ENCODE measurements at regions not wholly inside any gene's neighbourhood (a gene's known extent, or its start where the extent isn't known, plus 50 kb on each side); places are given as distances from the start of the nearest gene placed in this dataset.

DNA sequence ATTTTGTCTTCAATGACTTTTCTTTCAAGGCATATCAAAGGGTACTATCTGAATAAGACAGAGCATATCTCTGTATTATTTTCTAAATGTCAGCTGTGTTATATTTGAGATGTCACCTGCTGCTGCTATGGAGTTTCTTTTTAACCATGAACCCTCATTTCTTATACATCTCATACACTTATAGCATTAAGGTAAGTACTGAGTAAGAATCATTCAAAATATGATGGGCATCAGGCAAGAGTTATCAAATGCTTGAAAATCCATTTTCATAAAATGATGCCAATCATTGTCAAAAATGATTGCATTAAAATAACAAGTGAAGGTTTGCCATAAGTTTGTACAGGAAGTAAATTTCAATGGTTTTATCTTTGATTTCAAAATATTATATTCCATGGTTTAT is 2005.0 kb upstream of the PCDH20 start:
- Histone ChIP-seq H3K4me3 (ENCODE audit: low read length) (no peak overlapping the region), H3K27ac (ENCODE audit: low read length) (no peak overlapping the region), H3K27me3 (ENCODE audit: control insufficient read depth, insufficient read depth) (no peaks in the 10 kb centered on the region), H3K9me3 (ENCODE audit: control insufficient read depth, low read length) (no peaks in the 10 kb centered on the region), H3K4me1 (ENCODE audit: control insufficient read depth, insufficient read depth, low read length) (no peaks in the 10 kb centered on the region)
- ATAC-seq (no peak), DNase-seq (no peak)
- intact Hi-C loops (cut with DNase I) = no loop called here

DNA sequence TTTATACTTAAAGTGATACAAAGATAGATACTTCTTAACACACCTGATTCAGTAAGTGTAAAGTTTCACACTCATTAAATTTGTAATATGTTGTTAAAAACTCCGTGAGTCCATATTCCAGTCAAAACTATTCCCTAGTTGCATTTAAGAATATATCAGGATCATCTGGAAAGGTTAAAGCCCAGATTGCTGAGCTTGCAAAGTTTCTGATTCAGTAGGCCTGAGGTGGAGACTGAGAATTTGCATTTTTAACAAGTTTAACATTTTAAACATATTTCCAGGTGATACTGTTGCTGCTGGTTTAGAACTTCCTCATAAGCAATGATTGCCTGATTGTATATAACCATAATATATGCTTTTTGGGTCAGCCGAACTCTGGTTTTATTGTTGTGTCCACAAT is 1998.6 kb upstream of the PCDH20 start:
- ATAC-seq = no peak
- Histone ChIP-seq H3K4me3 (ENCODE audit: low read length) (no peak overlapping the region), H3K4me1 (ENCODE audit: control insufficient read depth, insufficient read depth, low read length) (no peaks in the 10 kb centered on the region), H3K27me3 (ENCODE audit: control insufficient read depth, insufficient read depth) (no peaks in the 10 kb centered on the region), H3K27ac (ENCODE audit: low read length) (no peak overlapping the region), H3K9me3 (ENCODE audit: control insufficient read depth, low read length) (no peaks in the 10 kb centered on the region)
- 70% methylated on average over 2 of the region's 2 CpGs for WGBS
- no peak for DNase-seq
- intact Hi-C loops (cut with DNase I) = no loop called here

DNA sequence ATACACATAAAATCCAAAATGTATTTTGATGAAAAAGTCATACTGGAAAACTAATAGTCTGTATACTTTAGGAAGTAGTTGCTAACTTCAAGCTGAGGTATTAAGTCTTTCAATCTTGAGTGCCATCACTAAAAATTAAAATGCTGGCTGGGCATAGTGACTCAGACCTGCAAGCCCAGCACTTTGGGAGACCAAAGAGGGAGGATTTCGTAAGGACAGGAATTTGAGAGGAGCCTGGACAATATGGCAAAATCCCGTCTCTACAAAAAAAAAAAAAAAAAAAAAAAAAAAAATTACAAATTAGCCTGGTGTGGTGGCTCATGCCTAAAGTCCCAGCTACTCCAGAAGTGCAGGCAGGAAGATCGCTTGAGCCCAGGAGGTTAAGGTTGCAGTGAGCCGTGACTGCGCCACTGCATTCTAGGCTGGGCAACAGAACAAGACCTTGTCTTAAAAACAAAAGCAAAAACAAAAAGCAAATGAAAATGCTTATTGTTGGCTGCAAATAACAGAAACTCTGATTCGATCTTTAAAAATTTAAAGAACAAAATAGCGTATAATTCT is 1994.2 kb upstream of the PCDH20 start:
- 67% methylated on average over 7 of the region's 7 CpGs for WGBS
- Histone ChIP-seq H3K4me1 (ENCODE audit: control insufficient read depth, insufficient read depth, low read length) (no peaks in the 10 kb centered on the region), H3K27me3 (ENCODE audit: control insufficient read depth, insufficient read depth) (no peaks in the 10 kb centered on the region), H3K27ac (ENCODE audit: low read length) (no peak overlapping the region), H3K9me3 (ENCODE audit: control insufficient read depth, low read length) (no peaks in the 10 kb centered on the region), H3K4me3 (ENCODE audit: low read length) (no peak overlapping the region)
- ATAC-seq (no peak), DNase-seq (no peak)
- intact Hi-C loops (cut with DNase I) = no loop called here

DNA sequence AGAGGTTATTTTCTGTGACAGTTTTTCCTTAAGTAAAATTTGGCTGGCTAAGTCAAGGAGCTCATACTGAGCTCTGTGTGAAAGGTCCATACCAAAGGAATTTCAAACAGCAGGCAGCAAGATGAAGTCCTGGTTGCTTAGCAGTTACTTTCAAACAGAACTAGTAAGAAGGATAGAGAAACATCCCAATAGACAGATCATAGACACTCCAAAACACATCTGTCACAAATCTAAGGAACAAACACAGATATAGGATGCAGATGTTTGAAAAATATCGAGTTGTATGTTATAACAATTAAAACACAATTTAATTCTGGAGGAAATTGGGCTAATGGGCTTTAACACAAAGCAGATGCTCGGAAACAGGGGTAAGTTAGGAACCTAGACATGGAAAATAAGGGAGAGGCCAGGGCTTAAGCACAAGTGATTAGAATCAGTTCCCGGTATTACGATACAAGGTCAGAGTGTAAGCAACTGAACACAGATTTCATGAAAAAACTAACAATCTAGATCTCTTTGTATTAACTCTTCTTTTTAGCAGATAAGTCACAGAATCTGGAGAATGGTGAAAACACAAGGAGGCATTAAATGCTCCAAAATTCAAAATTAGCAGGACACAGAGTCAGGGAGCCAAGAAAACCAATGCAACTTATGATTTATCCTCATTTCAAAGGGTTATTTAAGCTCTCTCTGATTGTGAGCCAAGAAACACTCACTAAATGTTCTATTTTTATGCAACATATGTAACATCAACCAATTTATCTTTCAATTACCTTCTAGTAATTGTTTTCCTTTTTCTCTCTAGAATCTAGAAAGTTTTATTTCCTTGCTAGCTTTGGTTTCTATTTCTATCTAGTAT is 1992.9 kb upstream of the PCDH20 start:
- 53% methylated on average over 4 of the region's 4 CpGs for WGBS
- DNase-seq (no peak), ATAC-seq (no peak)
- no peaks in the 10 kb centered on the region for H3K27me3 ChIP-seq (ENCODE audit: control insufficient read depth, insufficient read depth)
- H3K4me3 ChIP-seq (ENCODE audit: low read length) = no peak overlapping the region
- H3K27ac ChIP-seq (ENCODE audit: low read length) = no peak overlapping the region
- no peaks in the 10 kb centered on the region for H3K4me1 ChIP-seq (ENCODE audit: control insufficient read depth, insufficient read depth, low read length)
- intact Hi-C loops (cut with DNase I) = no loop called here
- no peaks in the 10 kb centered on the region for H3K9me3 ChIP-seq (ENCODE audit: control insufficient read depth, low read length)

DNA sequence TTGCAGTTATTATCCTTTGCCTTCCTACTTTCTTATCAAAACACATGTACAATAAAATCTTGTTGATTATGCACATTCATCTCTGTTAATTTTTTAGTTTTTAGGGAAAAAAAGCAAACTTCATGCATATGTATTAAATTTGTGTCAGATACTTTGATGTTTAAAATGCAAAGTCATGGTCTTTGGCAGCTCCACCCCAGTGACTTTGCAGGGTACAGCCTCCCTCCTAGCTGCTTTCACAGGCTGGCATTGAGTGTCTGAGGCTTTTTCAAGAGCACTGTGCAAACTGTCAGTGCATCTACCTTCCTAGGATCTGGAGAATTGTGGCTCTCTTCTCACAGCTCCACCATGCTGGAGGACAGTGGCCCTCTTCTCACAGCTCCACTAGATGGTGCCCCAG is 1988.1 kb upstream of the PCDH20 start:
- ATAC-seq (no peak), DNase-seq (no peak)
- no peak overlapping the region for H3K4me3 ChIP-seq (ENCODE audit: low read length)
- H3K9me3 ChIP-seq (ENCODE audit: control insufficient read depth, low read length) = no peaks in the 10 kb centered on the region
- no peaks in the 10 kb centered on the region for H3K27me3 ChIP-seq (ENCODE audit: control insufficient read depth, insufficient read depth)
- intact Hi-C loops (cut with DNase I) = no loop called here
- no peaks in the 10 kb centered on the region for H3K4me1 ChIP-seq (ENCODE audit: control insufficient read depth, insufficient read depth, low read length)
- no peak overlapping the region for H3K27ac ChIP-seq (ENCODE audit: low read length)

DNA sequence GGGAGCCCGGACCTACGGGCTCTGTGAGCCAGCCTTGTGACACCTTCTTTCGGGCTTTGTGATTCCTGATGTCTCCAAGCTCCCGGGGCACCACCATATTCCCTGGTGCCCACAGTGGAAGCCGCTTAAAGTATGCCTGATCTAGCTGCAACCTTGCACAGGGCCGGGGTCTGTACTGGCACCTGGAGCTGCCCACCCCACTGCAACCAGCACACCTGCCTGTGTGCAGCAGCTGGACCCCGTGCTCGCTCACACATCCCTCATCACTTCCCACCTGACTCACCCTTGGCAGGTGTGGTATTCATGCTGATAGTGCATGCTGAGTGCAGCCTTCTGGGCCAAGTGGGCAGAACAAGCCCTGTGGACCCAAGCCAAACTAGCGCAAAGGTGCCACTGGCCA is 1981.1 kb upstream of the PCDH20 start:
- WGBS = 83% methylated on average over 9 of the region's 9 CpGs
- Histone ChIP-seq H3K4me3 (ENCODE audit: low read length) (no peak overlapping the region), H3K27ac (ENCODE audit: low read length) (no peak overlapping the region), H3K4me1 (ENCODE audit: control insufficient read depth, insufficient read depth, low read length) (no peaks in the 10 kb centered on the region), H3K9me3 (ENCODE audit: control insufficient read depth, low read length) (no peaks in the 10 kb centered on the region), H3K27me3 (ENCODE audit: control insufficient read depth, insufficient read depth) (no peaks in the 10 kb centered on the region)
- ATAC-seq (no peak), DNase-seq (no peak)
- intact Hi-C loops (cut with DNase I) = no loop called here

DNA sequence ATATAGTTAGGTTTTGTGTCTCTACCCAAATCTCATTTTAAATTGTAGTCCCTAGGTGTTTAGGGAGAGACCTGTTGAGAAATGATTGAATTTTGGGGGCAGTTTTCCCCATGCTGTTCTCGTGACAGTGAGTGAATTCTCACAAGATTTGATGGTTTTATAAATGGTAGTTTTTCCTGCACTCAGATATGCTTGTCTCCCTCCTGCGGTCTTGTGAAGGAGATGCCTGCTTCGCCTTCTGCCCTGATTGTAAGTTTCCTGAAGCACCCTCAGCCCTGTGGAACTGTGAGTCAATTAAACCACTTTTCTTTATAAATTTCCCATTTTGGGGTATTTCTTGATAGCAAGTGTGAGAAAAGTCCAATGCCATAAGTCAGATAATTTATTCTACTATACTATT is 1977.5 kb upstream of the PCDH20 start:
- 60% methylated on average over 3 of the region's 3 CpGs for WGBS
- ATAC-seq = no peak
- intact Hi-C loops (cut with DNase I) = no loop called here

DNA sequence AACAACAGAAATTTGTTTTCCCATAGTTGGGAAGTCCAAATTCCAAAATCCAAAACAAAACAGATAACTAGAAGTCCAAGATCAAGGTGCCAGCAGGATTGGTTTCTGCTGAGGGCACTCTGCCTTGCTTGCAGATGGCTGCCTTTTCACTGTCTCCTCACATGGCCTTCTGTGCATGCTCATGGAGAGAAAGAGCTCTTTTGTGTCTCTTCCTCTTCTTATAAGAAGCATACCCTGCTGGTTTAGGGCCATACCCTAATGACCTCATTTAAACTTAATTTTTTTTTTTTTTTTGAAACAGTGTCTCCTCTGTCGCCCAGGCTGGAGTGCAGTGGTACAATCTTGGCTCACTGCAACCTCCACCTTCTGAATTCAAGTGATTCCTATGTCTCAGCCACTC is 1974.1 kb upstream of the PCDH20 start:
- intact Hi-C loops (cut with DNase I) = no loop called here
- DNase-seq = no peak
- 68% methylated on average over 1 of the region's 1 CpG for WGBS
- Histone ChIP-seq H3K4me1 (ENCODE audit: control insufficient read depth, insufficient read depth, low read length) (no peaks in the 10 kb centered on the region), H3K27ac (ENCODE audit: low read length) (no peak overlapping the region), H3K9me3 (ENCODE audit: control insufficient read depth, low read length) (no peaks in the 10 kb centered on the region), H3K27me3 (ENCODE audit: control insufficient read depth, insufficient read depth) (no peaks in the 10 kb centered on the region), H3K4me3 (ENCODE audit: low read length) (no peak overlapping the region)
- no peak for ATAC-seq

More for the DNA sequence above, 1977.5 kb upstream of the PCDH20 start:
- H3K9me3 ChIP-seq (ENCODE audit: control insufficient read depth, low read length) = no peaks in the 10 kb centered on the region
- no peak for DNase-seq
- H3K27me3 ChIP-seq (ENCODE audit: control insufficient read depth, insufficient read depth) = no peaks in the 10 kb centered on the region
- H3K27ac ChIP-seq (ENCODE audit: low read length) = no peak overlapping the region
- H3K4me3 ChIP-seq (ENCODE audit: low read length) = no peak overlapping the region
- no peaks in the 10 kb centered on the region for H3K4me1 ChIP-seq (ENCODE audit: control insufficient read depth, insufficient read depth, low read length)

DNA sequence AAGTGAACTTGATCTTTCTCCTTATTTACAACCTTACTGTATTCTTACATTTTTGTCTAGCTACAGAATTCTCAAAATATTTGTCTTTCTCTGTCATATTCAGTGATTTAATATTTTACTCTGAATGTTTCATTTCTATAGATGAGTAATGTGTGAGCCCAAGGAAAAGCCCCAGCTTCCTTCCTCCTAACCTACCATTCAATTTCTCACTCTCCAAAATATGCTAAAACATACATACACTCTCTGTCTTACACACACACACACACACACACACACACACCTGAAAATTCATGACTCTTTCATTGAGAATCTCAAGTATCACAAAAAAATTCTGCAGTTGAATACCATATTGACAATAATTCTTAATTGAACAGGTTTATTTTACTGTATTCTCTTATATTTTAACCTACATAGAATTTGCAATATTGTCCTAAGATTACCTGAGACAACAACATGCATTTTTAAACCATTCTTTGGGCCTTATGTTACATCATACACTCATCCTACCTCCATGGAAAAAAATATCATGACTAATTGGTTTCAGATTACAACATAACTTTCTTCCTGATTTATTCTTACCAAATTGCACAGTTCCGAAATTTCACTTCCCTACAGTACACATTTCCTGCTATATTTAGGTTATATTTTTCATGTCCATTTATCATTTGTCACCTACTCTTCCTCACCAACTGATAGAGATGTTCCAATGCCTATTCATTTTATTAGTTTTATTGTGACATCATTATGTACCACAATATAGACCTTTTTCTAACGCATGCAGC is 1965.6 kb upstream of the PCDH20 start:
- Histone ChIP-seq H3K9me3 (ENCODE audit: control insufficient read depth, low read length) (no peaks in the 10 kb centered on the region), H3K27ac (ENCODE audit: low read length) (no peak overlapping the region), H3K4me3 (ENCODE audit: low read length) (no peak overlapping the region), H3K4me1 (ENCODE audit: control insufficient read depth, insufficient read depth, low read length) (no peaks in the 10 kb centered on the region), H3K27me3 (ENCODE audit: control insufficient read depth, insufficient read depth) (no peaks in the 10 kb centered on the region)
- ATAC-seq (no peak), DNase-seq (no peak)
- 75% methylated on average over 2 of the region's 2 CpGs for WGBS
- intact Hi-C loops (cut with DNase I) = no loop called here

DNA sequence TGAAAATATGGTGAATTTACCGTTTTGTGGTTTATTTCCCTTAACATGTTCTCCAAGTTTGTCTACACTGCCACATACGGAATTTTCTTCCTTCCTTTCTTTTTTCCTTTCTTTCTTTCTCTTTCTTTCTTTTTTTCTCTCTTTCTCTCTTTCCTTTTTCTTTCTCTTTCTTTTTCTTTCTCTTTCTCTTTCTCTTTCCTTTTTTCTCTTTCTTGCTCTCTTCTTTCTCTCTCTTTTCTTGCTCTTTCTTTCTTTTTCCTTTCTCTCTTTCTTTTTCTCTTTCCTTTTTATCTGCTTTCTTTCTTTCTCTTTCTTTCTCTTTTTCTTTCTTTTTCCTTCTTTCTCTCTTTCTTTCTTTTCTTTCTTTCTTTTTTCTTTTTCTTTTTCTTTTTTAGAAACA is 1962.3 kb upstream of the PCDH20 start:
- Histone ChIP-seq H3K4me3 (ENCODE audit: low read length) (no peak overlapping the region), H3K27me3 (ENCODE audit: control insufficient read depth, insufficient read depth) (no peaks in the 10 kb centered on the region), H3K27ac (ENCODE audit: low read length) (no peak overlapping the region), H3K9me3 (ENCODE audit: control insufficient read depth, low read length) (no peaks in the 10 kb centered on the region), H3K4me1 (ENCODE audit: control insufficient read depth, insufficient read depth, low read length) (no peaks in the 10 kb centered on the region)
- intact Hi-C loops (cut with DNase I) = no loop called here
- 72% methylated on average over 2 of the region's 2 CpGs for WGBS
- DNase-seq (no peak), ATAC-seq (no peak)

DNA sequence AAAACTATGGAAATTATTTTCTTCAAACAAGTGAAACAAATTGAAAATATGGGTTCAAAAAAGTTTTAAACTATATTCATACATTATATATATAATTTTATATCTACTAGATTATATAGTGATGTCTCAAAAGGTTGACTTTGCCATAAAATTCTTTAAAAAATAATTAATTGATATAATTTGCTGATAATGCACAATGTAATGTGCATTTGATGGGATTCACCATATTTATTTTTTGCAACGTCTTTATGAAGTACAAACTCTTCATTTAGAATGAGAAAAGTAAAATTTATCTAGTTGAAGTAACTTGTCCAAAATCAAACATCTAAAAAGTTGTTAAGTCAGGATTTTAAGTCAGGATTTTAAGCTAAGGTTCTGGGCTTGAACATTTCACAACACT is 1954.5 kb upstream of the PCDH20 start:
- ATAC-seq = no peak
- Histone ChIP-seq H3K27ac (ENCODE audit: low read length) (no peak overlapping the region), H3K9me3 (ENCODE audit: control insufficient read depth, low read length) (no peaks in the 10 kb centered on the region), H3K27me3 (ENCODE audit: control insufficient read depth, insufficient read depth) (no peaks in the 10 kb centered on the region), H3K4me3 (ENCODE audit: low read length) (no peak overlapping the region), H3K4me1 (ENCODE audit: control insufficient read depth, insufficient read depth, low read length) (no peaks in the 10 kb centered on the region)
- DNase-seq = no peak
- 44% methylated on average over 1 of the region's 1 CpG for WGBS
- intact Hi-C loops (cut with DNase I) = no loop called here
